ENCODE measurements at regions not wholly inside any gene's neighbourhood (a gene's known extent, or its start where the extent isn't known, plus 50 kb on each side); places are given as distances from the start of the nearest gene placed in this dataset.

DNA sequence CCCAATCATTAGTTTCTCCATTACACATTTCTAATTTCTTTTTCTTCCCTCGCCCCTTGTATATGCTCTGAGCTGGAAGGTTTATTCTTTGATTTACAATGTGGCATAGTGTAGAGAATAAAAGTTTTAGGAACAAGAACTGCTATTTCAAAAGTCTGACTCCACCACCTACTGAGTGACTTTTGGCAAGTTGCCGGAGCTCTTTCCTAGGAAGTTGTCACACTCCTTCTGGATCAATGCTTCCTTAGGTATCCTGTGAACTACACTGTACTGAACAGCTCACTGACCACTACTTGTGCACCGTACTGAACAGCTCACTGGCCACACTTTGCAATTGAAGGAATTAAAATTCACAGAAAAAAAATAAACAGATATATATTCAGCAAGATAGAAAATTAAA, 458.2 kb downstream of the FRK start:
- H4K20me1 ChIP-seq (ENCODE audit: insufficient read depth): no peaks in the 10 kb centered on the region
- ATAC-seq (no peak), DNase-seq (ENCODE audit: low read depth, low spot score) (no peak)
- ChIA-PET POLR2A (no interaction called here), CTCF (no interaction called here), RAD21 (ENCODE audit: low non-redundant PET in 1 of 2, low total read pairs in 2 of 2, uncharacterized antibody in 2 of 2, unreplicated experiment in 2 of 2) (no interaction called here)
- H3K79me2 ChIP-seq (ENCODE audit: insufficient read depth, low read length): no peaks in the 10 kb centered on the region
- H3K4me1 ChIP-seq (ENCODE audit: control insufficient read depth in 1 of 2, insufficient read depth in 2 of 2, low read length in 2 of 2): no peaks in the 10 kb centered on the region
- no TSS peak for BruUV-seq (replicated peaks)
- no peaks in the 10 kb centered on the region for H3K9me2 ChIP-seq (ENCODE audit: insufficient read depth)
- H3K27me3 ChIP-seq (ENCODE audit: insufficient read depth, low read length): peaks cover 17% of the 10 kb centered on the region; the same call in 1 of the 2 replicates
- H3K9ac ChIP-seq (ENCODE audit: low read length): no peak overlapping the region
- TF ChIP-seq CEBPB (IDR thresholded peaks at IDR 0.05; ENCODE audit: low read depth): no peak
- no peak for TF ChIP-seq EGR1 (IDR thresholded peaks at IDR 0.05; ENCODE audit: low read depth)
- TF ChIP-seq ZFX (IDR thresholded peaks at IDR 0.05): no peak
- TF ChIP-seq, protein P1, sequence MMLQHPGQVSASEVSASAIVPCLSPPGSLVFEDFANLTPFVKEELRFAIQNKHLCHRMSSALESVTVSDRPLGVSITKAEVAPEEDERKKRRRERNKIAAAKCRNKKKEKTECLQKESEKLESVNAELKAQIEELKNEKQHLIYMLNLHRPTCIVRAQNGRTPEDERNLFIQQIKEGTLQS (IDR thresholded peaks at IDR 0.05): no peak
- TF ChIP-seq YY1 (IDR thresholded peaks at IDR 0.05; ENCODE audit: extremely low read depth, insufficient replicate concordance, low read depth, low read length): no peak
- no peak for TF ChIP-seq JUND (IDR thresholded peaks at IDR 0.05)
- no peak for TF ChIP-seq REST (IDR thresholded peaks at IDR 0.05; ENCODE audit: low read depth)
- TF ChIP-seq POLR2A (IDR thresholded peaks at IDR 0.05; ENCODE audit: borderline replicate concordance, extremely low read depth, insufficient read depth, insufficient read length): no peak
- TF ChIP-seq, protein P2, sequence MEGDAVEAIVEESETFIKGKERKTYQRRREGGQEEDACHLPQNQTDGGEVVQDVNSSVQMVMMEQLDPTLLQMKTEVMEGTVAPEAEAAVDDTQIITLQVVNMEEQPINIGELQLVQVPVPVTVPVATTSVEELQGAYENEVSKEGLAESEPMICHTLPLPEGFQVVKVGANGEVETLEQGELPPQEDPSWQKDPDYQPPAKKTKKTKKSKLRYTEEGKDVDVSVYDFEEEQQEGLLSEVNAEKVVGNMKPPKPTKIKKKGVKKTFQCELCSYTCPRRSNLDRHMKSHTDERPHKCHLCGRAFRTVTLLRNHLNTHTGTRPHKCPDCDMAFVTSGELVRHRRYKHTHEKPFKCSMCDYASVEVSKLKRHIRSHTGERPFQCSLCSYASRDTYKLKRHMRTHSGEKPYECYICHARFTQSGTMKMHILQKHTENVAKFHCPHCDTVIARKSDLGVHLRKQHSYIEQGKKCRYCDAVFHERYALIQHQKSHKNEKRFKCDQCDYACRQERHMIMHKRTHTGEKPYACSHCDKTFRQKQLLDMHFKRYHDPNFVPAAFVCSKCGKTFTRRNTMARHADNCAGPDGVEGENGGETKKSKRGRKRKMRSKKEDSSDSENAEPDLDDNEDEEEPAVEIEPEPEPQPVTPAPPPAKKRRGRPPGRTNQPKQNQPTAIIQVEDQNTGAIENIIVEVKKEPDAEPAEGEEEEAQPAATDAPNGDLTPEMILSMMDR (IDR thresholded peaks at IDR 0.05 in 2 of 3, conservative IDR thresholded peaks at IDR 0.05 in 1 of 3; ENCODE audit: borderline replicate concordance in 1 of 3, insufficient read depth in 1 of 3, low read depth in 2 of 3, low read length in 2 of 3): no peak
- no peak for TF ChIP-seq SRF (IDR thresholded peaks at IDR 0.05; ENCODE audit: low read depth)
- no peak for TF ChIP-seq RAD21 (IDR thresholded peaks at IDR 0.05; ENCODE audit: low read depth)
- no peak for TF ChIP-seq MAX (IDR thresholded peaks at IDR 0.05)
- TF ChIP-seq ZNF274 (IDR thresholded peaks at IDR 0.05; ENCODE audit: low read depth, low read length): no peak
- no peak for TF ChIP-seq ELF1 (IDR thresholded peaks at IDR 0.05; ENCODE audit: borderline replicate concordance, low read depth)
- no peak for TF ChIP-seq EZH2 (IDR thresholded peaks at IDR 0.05)
- no peak for TF ChIP-seq CBX3 (IDR thresholded peaks at IDR 0.05; ENCODE audit: low read depth)
- no peak overlapping the region for H3K27ac ChIP-seq (ENCODE audit: low read depth, low read length)
- intact Hi-C loops (cut with micrococcal nuclease): no loop called here
- H3K4me2 ChIP-seq (ENCODE audit: low read length): no peak overlapping the region
- no peak overlapping the region for H3K4me3 ChIP-seq (replicated peaks in 1 of 2; ENCODE audit: low read depth in 1 of 2, low read length in 2 of 2)
- no peaks in the 10 kb centered on the region for H3K9me3 ChIP-seq (ENCODE audit: control insufficient read depth in 1 of 2, insufficient read depth in 1 of 2, low read depth in 1 of 2, low read length in 2 of 2)
- H3K36me3 ChIP-seq (ENCODE audit: control insufficient read depth in 1 of 2, insufficient read depth in 2 of 2, low read length in 2 of 2): no peaks in the 10 kb centered on the region
- H2AFZ ChIP-seq (ENCODE audit: low read depth, low read length, poor library complexity, severe bottlenecking): no peak overlapping the region
